Gastrocnemius medialis (tissue), 4 donors: ENCODE measurements at regions not wholly inside any gene's neighbourhood (a gene's known extent, or its start where the extent isn't known, plus 50 kb on each side); places are given as distances from the start of the nearest gene placed in this dataset.

Source experiments
- ATAC-seq, 2 donors: fragments of 150-250 bp; one replicate each; pipeline ENCODE4 v1.9.1; 2016
- DNase-seq, 2 donors: peaks; one replicate each; pipeline ENCODE4 v3.0.0-alpha.2; 2019
- H3K27ac ChIP-seq, 4 donors: fragments of 200-600 bp; sonication (generic); 1 replicate in 1 of 4; 2 replicates in 3 of 4; pipeline ENCODE4 v1.5.1; 2016 to 2018; ENCODE audit warnings: mild to moderate bottlenecking in 2 of 4, moderate library complexity in 1 of 4
- H3K27me3 ChIP-seq, 3 donors: fragments of 200-600 bp; sonication (generic) in 2 of 3; 1 replicate in 1 of 3; 2 replicates in 2 of 3; pipeline versions ENCODE4 v1.5.1 to v1.6.0; 2016 to 2019; ENCODE audit warnings: mild to moderate bottlenecking in 1 of 3, moderate library complexity in 1 of 3
- H3K36me3 ChIP-seq, 2 donors: fragments of 200-600 bp; sonication (generic) in 1 of 2; one replicate each; pipeline ENCODE4 v1.5.1; 2017 to 2018
- H3K4me1 ChIP-seq, 2 donors: fragments of 200-600 bp; sonication (generic) in 1 of 2; one replicate each; pipeline ENCODE4 v1.5.1; 2016 to 2017; ENCODE audit warnings: mild to moderate bottlenecking in 2 of 2
- H3K4me3 ChIP-seq, 4 donors: fragments of 200-600 bp; sonication (generic) in 3 of 4; 1 replicate in 1 of 4; 2 replicates in 3 of 4; pipeline ENCODE4 v1.5.1; 2016 to 2019; ENCODE audit warnings: mild to moderate bottlenecking in 2 of 4
- H3K9me3 ChIP-seq, 3 donors: fragments of 200-600 bp; sonication (generic) in 2 of 3; 1 replicate in 1 of 3; 2 replicates in 2 of 3; pipeline ENCODE4 v1.5.1; 2016 to 2019
- POLR2A ChIP-seq, 2 donors: fragments of 450-650 bp; IDR thresholded peaks; one replicate each; pipeline ENCODE4 v1.6.1; 2017; ENCODE audit warnings: antibody characterized with exemption in 2 of 2, mild to moderate bottlenecking in 2 of 2, moderate library complexity in 2 of 2
- in situ Hi-C, 4 donors: fragments of 200-750 bp; cut with MboI; loops; one replicate each; pipeline versions ENCODE4 v1.15.0 to v1.8.0; 2017; ENCODE audit warnings: low sequenced_read_pairs in 4 of 4
- intact Hi-C: fragments of 100-400 bp; cut with DNase I; formaldehyde crosslinking; loops from one replicate; pipeline ENCODE4 v1.15.1; 2023; ENCODE audit warnings: low total_unique reads
- TF ChIP-seq, protein P1 (sequence below), 5 experiments: fragments of 450-650 bp in 3 of 5; fragments of 200-600 bp in 2 of 5; sonication (generic) in 2 of 5; IDR thresholded peaks in 4 of 5; conservative IDR thresholded peaks in 1 of 5; 1 replicate in 4 of 5; 2 replicates in 1 of 5; pipeline ENCODE4 v1.5.1; 2016 to 2019; ENCODE audit warnings: antibody characterized with exemption in 5 of 5, mild to moderate bottlenecking in 3 of 5, moderate library complexity in 3 of 5

DNA sequence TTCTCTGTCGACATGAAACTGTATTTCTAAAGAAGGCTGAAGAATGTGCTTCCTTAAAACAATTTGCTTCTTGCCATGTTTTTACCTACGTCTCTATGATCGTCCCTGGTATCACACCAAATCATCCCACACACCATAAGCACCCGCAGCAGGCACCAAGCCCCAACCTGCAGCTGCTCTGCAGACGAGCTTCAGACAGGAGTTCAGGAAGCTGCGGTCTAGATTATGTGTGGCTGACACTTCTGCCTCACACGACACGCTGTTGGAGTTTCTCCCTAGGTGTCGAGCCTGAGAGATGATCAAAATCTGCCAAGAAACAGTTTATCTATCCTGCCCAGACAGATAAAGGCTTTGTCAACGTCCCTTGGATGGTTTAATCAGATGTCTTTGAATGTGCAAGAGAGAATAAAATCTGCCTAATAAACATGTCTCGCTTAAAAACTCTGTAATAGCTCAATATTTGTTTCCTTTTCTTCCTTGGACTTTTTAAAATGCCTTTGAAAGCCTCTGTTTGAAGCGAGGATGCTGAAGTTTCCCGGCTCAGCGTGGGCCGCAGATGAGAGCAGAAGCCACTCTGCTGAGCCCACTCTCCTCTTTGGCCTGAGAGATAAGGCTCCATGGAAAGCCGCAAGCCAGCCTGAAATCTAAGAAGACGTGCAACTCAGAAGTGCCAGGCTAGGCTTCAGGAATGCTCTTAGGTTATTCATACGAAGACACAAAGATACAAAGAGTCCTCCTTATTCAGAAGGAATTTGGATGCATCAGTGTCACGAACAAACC lies 158.3 kb upstream of the PFKP start:
- H3K4me3 ChIP-seq: no peak overlapping the region

DNA sequence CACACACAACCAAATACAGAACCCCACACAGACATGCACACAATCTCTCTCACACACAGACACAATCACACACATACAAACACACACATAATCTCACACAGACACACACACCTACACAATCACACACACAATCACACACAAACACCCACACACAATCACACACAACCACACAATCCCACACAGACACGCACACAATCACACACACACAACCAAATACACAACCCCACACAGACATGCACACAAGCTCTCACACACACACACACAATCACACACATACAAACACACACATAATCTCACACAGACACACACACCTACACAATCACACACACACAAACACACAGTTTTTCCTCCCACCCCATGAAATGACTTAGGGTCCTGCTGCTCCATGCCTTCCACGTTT lies 160.4 kb upstream of the PFKP start:
- TF ChIP-seq POLR2A (IDR thresholded peaks at IDR 0.05): no peak
- TF ChIP-seq, protein P1, sequence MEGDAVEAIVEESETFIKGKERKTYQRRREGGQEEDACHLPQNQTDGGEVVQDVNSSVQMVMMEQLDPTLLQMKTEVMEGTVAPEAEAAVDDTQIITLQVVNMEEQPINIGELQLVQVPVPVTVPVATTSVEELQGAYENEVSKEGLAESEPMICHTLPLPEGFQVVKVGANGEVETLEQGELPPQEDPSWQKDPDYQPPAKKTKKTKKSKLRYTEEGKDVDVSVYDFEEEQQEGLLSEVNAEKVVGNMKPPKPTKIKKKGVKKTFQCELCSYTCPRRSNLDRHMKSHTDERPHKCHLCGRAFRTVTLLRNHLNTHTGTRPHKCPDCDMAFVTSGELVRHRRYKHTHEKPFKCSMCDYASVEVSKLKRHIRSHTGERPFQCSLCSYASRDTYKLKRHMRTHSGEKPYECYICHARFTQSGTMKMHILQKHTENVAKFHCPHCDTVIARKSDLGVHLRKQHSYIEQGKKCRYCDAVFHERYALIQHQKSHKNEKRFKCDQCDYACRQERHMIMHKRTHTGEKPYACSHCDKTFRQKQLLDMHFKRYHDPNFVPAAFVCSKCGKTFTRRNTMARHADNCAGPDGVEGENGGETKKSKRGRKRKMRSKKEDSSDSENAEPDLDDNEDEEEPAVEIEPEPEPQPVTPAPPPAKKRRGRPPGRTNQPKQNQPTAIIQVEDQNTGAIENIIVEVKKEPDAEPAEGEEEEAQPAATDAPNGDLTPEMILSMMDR (IDR thresholded peaks at IDR 0.05 in 4 of 5, conservative IDR thresholded peaks at IDR 0.05 in 1 of 5): no peak

More for the DNA sequence above, 158.3 kb upstream of the PFKP start:
- in situ Hi-C loops: no loop called here
- no peaks in the 10 kb centered on the region for H3K4me1 ChIP-seq
- no peaks in the 10 kb centered on the region for H3K9me3 ChIP-seq
- TF ChIP-seq, protein P1 (IDR thresholded peaks at IDR 0.05 in 4 of 5, conservative IDR thresholded peaks at IDR 0.05 in 1 of 5): no peak
- no peak for TF ChIP-seq POLR2A (IDR thresholded peaks at IDR 0.05)
- H3K36me3 ChIP-seq: no peaks in the 10 kb centered on the region
- no peak for ATAC-seq
- H3K27ac ChIP-seq: no peak overlapping the region
- no peak for DNase-seq
- intact Hi-C loops: no loop called here
- H3K27me3 ChIP-seq: peaks cover 0 to 11% (median 4%) of the 10 kb centered on the region in 3 donors

DNA sequence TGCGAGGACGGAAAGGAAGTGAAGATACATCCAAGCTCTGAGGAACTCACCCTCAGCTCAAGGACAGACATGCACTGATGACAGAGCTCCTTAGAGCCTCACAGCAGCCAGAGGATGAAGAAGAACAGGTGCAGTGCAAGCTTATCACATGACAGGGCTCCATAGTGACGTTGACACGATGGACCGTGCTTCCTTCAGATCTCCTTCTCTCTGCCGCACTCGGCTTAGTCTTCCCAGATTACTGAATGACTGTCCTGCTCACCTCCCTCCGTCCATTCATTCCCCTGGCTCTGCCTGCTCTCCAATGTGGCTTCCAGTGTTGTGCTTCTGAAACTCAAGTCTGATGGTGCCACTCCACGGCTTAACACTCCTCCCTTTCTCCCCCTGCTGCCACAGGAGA lies 161.5 kb upstream of the PFKP start:
- H3K4me3 ChIP-seq: no peak overlapping the region
- H3K36me3 ChIP-seq: no peaks in the 10 kb centered on the region
- TF ChIP-seq, protein P1 (IDR thresholded peaks at IDR 0.05 in 4 of 5, conservative IDR thresholded peaks at IDR 0.05 in 1 of 5): no peak
- TF ChIP-seq POLR2A (IDR thresholded peaks at IDR 0.05): no peak
- H3K9me3 ChIP-seq: no peaks in the 10 kb centered on the region
- no peaks in the 10 kb centered on the region for H3K4me1 ChIP-seq
- intact Hi-C loops: no loop called here
- H3K27ac ChIP-seq: no peak overlapping the region
- peaks cover 0 to 11% (median 4%) of the 10 kb centered on the region in 3 donors for H3K27me3 ChIP-seq
- no peak for DNase-seq
- in situ Hi-C loops: no loop called here
- no peak for ATAC-seq

More for the DNA sequence above, 160.4 kb upstream of the PFKP start:
- no peaks in the 10 kb centered on the region for H3K9me3 ChIP-seq
- H3K27ac ChIP-seq: no peak overlapping the region
- H3K4me1 ChIP-seq: no peaks in the 10 kb centered on the region
- H3K36me3 ChIP-seq: no peaks in the 10 kb centered on the region
- ATAC-seq (no peak), DNase-seq (no peak)
- peaks cover 0 to 11% (median 4%) of the 10 kb centered on the region in 3 donors for H3K27me3 ChIP-seq
- H3K4me3 ChIP-seq: no peak overlapping the region
- in situ Hi-C loops: no loop called here
- intact Hi-C loops: no loop called here

DNA sequence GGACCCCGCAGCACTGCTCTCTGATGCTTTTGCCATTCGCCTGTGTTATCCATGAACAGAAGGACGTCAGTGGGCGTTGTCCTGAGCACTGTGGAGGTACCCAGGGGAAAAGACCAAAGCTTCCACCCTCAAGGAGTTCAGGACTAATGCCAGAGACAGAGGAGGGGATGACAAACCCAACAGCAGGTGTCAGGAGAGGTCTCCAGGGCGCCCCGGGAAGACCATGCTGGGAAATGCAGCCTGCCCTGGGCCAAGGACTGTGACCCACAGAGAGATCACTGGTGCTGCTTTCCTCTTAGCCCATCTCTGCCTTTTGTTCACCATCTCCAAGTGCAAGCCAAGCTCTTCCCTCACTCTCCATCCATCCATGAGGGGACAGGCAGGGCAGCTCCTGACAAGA lies 166.8 kb upstream of the PFKP start:
- ATAC-seq: no peak
- in situ Hi-C loops: no loop called here
- intact Hi-C loops: no loop called here

More for the DNA sequence above, 166.8 kb upstream of the PFKP start:
- Histone ChIP-seq H3K4me3 (no peak overlapping the region), H3K27ac (no peak overlapping the region), H3K36me3 (no peaks in the 10 kb centered on the region), H3K27me3 (peaks cover 0 to 8% (median 4%) of the 10 kb centered on the region in 3 donors), H3K4me1 (no peaks in the 10 kb centered on the region), H3K9me3 (no peaks in the 10 kb centered on the region)
- no peak for TF ChIP-seq POLR2A (IDR thresholded peaks at IDR 0.05)
- TF ChIP-seq, protein P1 (IDR thresholded peaks at IDR 0.05 in 4 of 5, conservative IDR thresholded peaks at IDR 0.05 in 1 of 5): no peak
- DNase-seq: no peak
